SK-N-SH (cell line): ENCODE measurements at regions not wholly inside any gene's neighbourhood (a gene's known extent, or its start where the extent isn't known, plus 50 kb on each side); places are given as distances from the start of the nearest gene placed in this dataset.

Experiments
- CHD2 ChIP-seq: fragments of 150-350 bp; IDR thresholded peaks from 2 replicates; pipeline ENCODE4 v1.6.1; 2018; ENCODE audit warnings: low read length; ENCODE audit not compliant: partially characterized antibody
- ELF1 ChIP-seq: IDR thresholded peaks from 2 replicates; pipeline ENCODE4 v1.4.0; 2012
- TAF1 ChIP-seq: IDR thresholded peaks from 2 replicates; pipeline ENCODE4 v1.6.1; 2012; ENCODE audit warnings: low read depth, mild to moderate bottlenecking, low read length, moderate library complexity, borderline replicate concordance
- TF ChIP-seq, protein P1 (sequence below): fragments of 200-600 bp; sonication (generic); IDR thresholded peaks from 2 replicates; pipeline ENCODE4 v1.6.1; 2017; ENCODE audit warnings: antibody characterized with exemption, mild to moderate bottlenecking, moderate library complexity

DNA sequence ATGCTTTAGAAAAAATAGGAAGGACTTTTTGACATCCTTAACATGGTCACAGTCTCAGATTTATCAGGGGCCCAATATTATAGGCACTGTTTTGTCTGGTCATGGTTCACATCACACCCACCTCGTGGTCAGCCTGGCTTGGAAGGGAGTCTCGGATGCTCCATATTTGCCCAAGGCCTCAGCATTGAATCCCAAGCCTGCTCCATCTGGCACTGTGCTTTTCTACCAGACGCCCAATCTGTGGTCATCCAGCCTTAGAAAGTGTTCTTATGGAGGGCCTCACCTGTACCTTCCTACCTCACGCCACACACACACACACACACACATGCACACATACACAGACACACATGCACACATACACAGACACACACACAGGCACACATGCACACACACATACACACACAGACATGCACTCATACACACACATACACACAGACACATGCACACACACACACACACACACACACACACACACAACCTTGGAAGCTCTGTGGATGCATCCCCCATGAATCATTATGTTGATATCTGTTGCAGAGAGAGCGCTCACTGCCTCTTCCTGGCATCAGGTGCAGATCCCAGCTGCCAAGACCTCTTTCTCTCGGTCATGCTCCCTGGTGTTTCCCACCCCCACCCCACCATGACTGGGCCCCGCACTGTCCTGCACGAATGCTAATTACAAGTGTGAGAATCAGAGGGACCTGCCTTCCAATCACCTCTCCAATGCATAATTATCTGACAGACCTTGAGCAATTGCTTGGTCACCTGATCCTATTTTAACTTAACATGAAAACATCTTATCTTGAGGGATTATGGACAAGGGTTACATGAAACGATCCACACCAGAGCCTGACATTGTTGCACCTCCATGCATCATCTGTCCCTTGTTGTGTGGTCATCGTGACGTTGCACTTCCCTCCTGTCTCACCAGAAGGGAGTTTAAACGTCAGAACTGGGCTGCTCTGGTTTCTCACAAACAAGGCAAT lies 122.7 kb upstream of the TMEM72 start:
- TF ChIP-seq TAF1 (no peak), ELF1 (no peak), CHD2 (no peak)
- TF ChIP-seq, protein P1, sequence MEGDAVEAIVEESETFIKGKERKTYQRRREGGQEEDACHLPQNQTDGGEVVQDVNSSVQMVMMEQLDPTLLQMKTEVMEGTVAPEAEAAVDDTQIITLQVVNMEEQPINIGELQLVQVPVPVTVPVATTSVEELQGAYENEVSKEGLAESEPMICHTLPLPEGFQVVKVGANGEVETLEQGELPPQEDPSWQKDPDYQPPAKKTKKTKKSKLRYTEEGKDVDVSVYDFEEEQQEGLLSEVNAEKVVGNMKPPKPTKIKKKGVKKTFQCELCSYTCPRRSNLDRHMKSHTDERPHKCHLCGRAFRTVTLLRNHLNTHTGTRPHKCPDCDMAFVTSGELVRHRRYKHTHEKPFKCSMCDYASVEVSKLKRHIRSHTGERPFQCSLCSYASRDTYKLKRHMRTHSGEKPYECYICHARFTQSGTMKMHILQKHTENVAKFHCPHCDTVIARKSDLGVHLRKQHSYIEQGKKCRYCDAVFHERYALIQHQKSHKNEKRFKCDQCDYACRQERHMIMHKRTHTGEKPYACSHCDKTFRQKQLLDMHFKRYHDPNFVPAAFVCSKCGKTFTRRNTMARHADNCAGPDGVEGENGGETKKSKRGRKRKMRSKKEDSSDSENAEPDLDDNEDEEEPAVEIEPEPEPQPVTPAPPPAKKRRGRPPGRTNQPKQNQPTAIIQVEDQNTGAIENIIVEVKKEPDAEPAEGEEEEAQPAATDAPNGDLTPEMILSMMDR: no peak
